ENCODE measurements at regions not wholly inside any gene's neighbourhood (a gene's known extent, or its start where the extent isn't known, plus 50 kb on each side); places are given as distances from the start of the nearest gene placed in this dataset.
A peak's percentile ranks its signal among the peaks of the same experiment; 100 is the strongest.

GRCh38 chr1:8239306-8240023 is 78.4 kb upstream of the SLC45A1 start (continued):
- TF ChIP-seq, protein P1, sequence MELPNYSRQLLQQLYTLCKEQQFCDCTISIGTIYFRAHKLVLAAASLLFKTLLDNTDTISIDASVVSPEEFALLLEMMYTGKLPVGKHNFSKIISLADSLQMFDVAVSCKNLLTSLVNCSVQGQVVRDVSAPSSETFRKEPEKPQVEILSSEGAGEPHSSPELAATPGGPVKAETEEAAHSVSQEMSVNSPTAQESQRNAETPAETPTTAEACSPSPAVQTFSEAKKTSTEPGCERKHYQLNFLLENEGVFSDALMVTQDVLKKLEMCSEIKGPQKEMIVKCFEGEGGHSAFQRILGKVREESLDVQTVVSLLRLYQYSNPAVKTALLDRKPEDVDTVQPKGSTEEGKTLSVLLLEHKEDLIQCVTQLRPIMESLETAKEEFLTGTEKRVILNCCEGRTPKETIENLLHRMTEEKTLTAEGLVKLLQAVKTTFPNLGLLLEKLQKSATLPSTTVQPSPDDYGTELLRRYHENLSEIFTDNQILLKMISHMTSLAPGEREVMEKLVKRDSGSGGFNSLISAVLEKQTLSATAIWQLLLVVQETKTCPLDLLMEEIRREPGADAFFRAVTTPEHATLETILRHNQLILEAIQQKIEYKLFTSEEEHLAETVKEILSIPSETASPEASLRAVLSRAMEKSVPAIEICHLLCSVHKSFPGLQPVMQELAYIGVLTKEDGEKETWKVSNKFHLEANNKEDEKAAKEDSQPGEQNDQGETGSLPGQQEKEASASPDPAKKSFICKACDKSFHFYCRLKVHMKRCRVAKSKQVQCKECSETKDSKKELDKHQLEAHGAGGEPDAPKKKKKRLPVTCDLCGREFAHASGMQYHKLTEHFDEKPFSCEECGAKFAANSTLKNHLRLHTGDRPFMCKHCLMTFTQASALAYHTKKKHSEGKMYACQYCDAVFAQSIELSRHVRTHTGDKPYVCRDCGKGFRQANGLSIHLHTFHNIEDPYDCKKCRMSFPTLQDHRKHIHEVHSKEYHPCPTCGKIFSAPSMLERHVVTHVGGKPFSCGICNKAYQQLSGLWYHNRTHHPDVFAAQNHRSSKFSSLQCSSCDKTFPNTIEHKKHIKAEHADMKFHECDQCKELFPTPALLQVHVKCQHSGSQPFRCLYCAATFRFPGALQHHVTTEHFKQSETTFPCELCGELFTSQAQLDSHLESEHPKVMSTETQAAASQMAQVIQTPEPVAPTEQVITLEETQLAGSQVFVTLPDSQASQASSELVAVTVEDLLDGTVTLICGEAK (IDR thresholded peaks at IDR 0.05) = no peak
- TF ChIP-seq, protein P1 (CRISPR knock-in tag; IDR thresholded peaks at IDR 0.05) = no peak
- TF ChIP-seq ZZZ3 (CRISPR knock-in tag; IDR thresholded peaks at IDR 0.05; ENCODE audit: borderline replicate concordance) (no peak; the same call in 1 of the 2 replicates), ZIK1 (CRISPR knock-in tag; IDR thresholded peaks at IDR 0.05; ENCODE audit: borderline replicate concordance, low read depth) (no peak), EEA1 (CRISPR knock-in tag; IDR thresholded peaks at IDR 0.05; ENCODE audit: borderline replicate concordance) (no peak), PTBP1 (IDR thresholded peaks at IDR 0.05; ENCODE audit: low read depth, low read length, poor library complexity, severe bottlenecking) (no peak), ZNF746 (CRISPR knock-in tag; IDR thresholded peaks at IDR 0.05) (peak; percentile 46), ZSCAN12 (CRISPR knock-in tag; IDR thresholded peaks at IDR 0.05) (no peak), ZNF350 (CRISPR knock-in tag; IDR thresholded peaks at IDR 0.05; ENCODE audit: borderline replicate concordance, low read depth) (peak; percentile 86), RNF2 (conservative IDR thresholded peaks at IDR 0.05; ENCODE audit: low read depth) (0 out of 2 replicates have a peak, but pooled peaks have one; percentile 45), SIX1 (CRISPR knock-in tag; IDR thresholded peaks at IDR 0.05; ENCODE audit: borderline replicate concordance) (no peak), HDAC6 (IDR thresholded peaks at IDR 0.05; ENCODE audit: low read depth, low read length) (no peak), DMAP1 (CRISPR knock-in tag; IDR thresholded peaks at IDR 0.05) (peak; percentile 73), AFF4 (CRISPR knock-in tag; IDR thresholded peaks at IDR 0.05) (0 out of 2 replicates have a peak, but pooled peaks have one; percentile 85), GABPB1 (CRISPR knock-in tag; IDR thresholded peaks at IDR 0.05) (0 out of 2 replicates have a peak, but pooled peaks have one; percentile 3), RELA (CRISPR knock-in tag; IDR thresholded peaks at IDR 0.05) (no peak), ZMYM2 (CRISPR knock-in tag; IDR thresholded peaks at IDR 0.05) (peak; percentile 37; the same call in 1 of the 2 replicates), SPEN (CRISPR knock-in tag; IDR thresholded peaks at IDR 0.05; ENCODE audit: low read depth) (peak; percentile 84)
